GM12878 (cell line): ENCODE measurements at regions not wholly inside any gene's neighbourhood (a gene's known extent, or its start where the extent isn't known, plus 50 kb on each side); places are given as distances from the start of the nearest gene placed in this dataset.

Experiments
- ATAC-seq: fragments of 200-7000 bp; cut with Tn5 transposase; 3 replicates; pipeline ENCODE4 v1.9.1; 2020; ENCODE audit warnings: mild to moderate bottlenecking, moderate library complexity
- BruUV-seq: library from RNA; stranded (reverse); fragments of 400-500 nt; replicated peaks from 2 replicates; lab custom pipeline; 2021; lab: Mats Ljungman, UMichigan
- CTCF ChIA-PET: fragments of 300-600 bp; sonication (Branson Sonifier 250); formaldehyde crosslinking; extraction: SDS; loops from one replicate; lab custom pipeline; 2021; ENCODE audit warnings: inconsistent platforms; lab: Yijun Ruan, JAX
- POLR2A ChIA-PET: fragments of 350-600 bp; formaldehyde crosslinking; extraction: SDS; loops from one replicate; lab custom pipeline; 2021; ENCODE audit warnings: inconsistent platforms; lab: Charles Lee
- RAD21 ChIA-PET: fragments of 300-600 bp; sonication (Branson Sonifier 250); formaldehyde crosslinking; loops from one replicate; lab custom pipeline; 2023; ENCODE audit warnings: antibody characterized with exemption; ENCODE audit not compliant: unreplicated experiment; lab: Charles Lee
- SMC1A ChIA-PET: fragments of 300-600 bp; sonication (Branson Sonifier 250); formaldehyde crosslinking; loops from one replicate; lab custom pipeline; 2023; ENCODE audit not compliant: unreplicated experiment, uncharacterized antibody; lab: Charles Lee
- DNase-seq: peaks from one replicate; pipeline ENCODE4 v3.0.0-alpha.2; 2011; ENCODE audit warnings: low read depth, low spot score
- FAIRE-seq: peaks from 3 replicates; lab custom pipeline; 2011; peaks lifted over from hg19 to GRCh38; lab: Jason Lieb, UNC
- H2AFZ ChIP-seq: 2 replicates; pipeline ENCODE4 v1.6.0; 2011; ENCODE audit warnings: low read depth, low read length, control low read depth; ENCODE audit not compliant: control insufficient read depth
- H3K27ac ChIP-seq: 2 replicates; pipeline ENCODE4 v1.5.1; 2011; ENCODE audit warnings: control low read depth; ENCODE audit not compliant: control insufficient read depth, insufficient read depth
- H3K27me3 ChIP-seq, 2 experiments: replicated peaks in 1 of 2; 2 replicates each; pipeline versions ENCODE4 v1.6.0 to v1.6.1; 2011; ENCODE audit warnings: low read length in 1 of 2; ENCODE audit not compliant: control insufficient read depth in 2 of 2, insufficient read depth in 2 of 2
- H3K36me3 ChIP-seq, 2 experiments: 2 replicates each; pipeline ENCODE4 v1.5.1; 2011; ENCODE audit warnings: low read length in 1 of 2; ENCODE audit not compliant: control insufficient read depth in 2 of 2, insufficient read depth in 2 of 2
- H3K4me1 ChIP-seq: 2 replicates; pipeline ENCODE4 v1.6.1; 2011; ENCODE audit warnings: mild to moderate bottlenecking, low read length, moderate library complexity, mixed read lengths; ENCODE audit not compliant: control insufficient read depth, insufficient read depth
- H3K4me2 ChIP-seq: 2 replicates; pipeline ENCODE4 v1.6.0; 2011; ENCODE audit warnings: control low read depth; ENCODE audit not compliant: control insufficient read depth, insufficient read depth
- H3K4me3 ChIP-seq: fragments of 200-600 bp; sonication (generic); 2 replicates; pipeline ENCODE4 v1.5.1; 2016
- H3K79me2 ChIP-seq: 2 replicates; pipeline ENCODE4 v1.6.0; 2011; ENCODE audit warnings: low read length; ENCODE audit not compliant: control insufficient read depth, insufficient read depth
- H3K9ac ChIP-seq: 2 replicates; pipeline ENCODE4 v1.8.0; 2011; ENCODE audit warnings: low read length, control low read depth, mixed read lengths; ENCODE audit not compliant: control insufficient read depth, insufficient read depth
- H3K9me3 ChIP-seq: replicated peaks from 3 replicates; pipeline ENCODE4 v1.5.1; 2011; ENCODE audit warnings: mild to moderate bottlenecking, low read length; ENCODE audit not compliant: control insufficient read depth, insufficient read depth
- H4K20me1 ChIP-seq: 2 replicates; pipeline ENCODE4 v1.6.0; 2011; ENCODE audit not compliant: control insufficient read depth, insufficient read depth
- BHLHE40 ChIP-seq, 2 experiments: fragments of 450-650 bp in 1 of 2; IDR thresholded peaks; 2 replicates each; pipeline ENCODE4 v1.6.1; 2011 to 2017; ENCODE audit warnings: low read depth in 2 of 2, borderline replicate concordance in 1 of 2, improper control_type of control experiment in 1 of 2, low read length in 1 of 2, mild to moderate bottlenecking in 1 of 2
- E4F1 ChIP-seq: fragments of 450-650 bp; IDR thresholded peaks from 2 replicates; pipeline ENCODE4 v1.6.1; 2018; ENCODE audit warnings: borderline replicate concordance, mild to moderate bottlenecking; ENCODE audit not compliant: partially characterized antibody
- ETV6 ChIP-seq, 2 experiments: fragments of 450-650 bp in 1 of 2; IDR thresholded peaks in 1 of 2; conservative IDR thresholded peaks in 1 of 2; 2 replicates each; pipeline ENCODE4 v1.6.1; 2014; ENCODE audit warnings: antibody characterized with exemption in 1 of 2, borderline replicate concordance in 1 of 2, low read depth in 1 of 2, mild to moderate bottlenecking in 1 of 2, moderate library complexity in 1 of 2
- GABPA ChIP-seq: IDR thresholded peaks from 2 replicates; pipeline ENCODE4 v1.6.1; 2014; ENCODE audit warnings: antibody characterized with exemption, low read depth, mild to moderate bottlenecking, inconsistent platforms
- GATAD2B ChIP-seq: fragments of 450-650 bp; conservative IDR thresholded peaks from 2 replicates; pipeline ENCODE4 v1.6.1; 2017; ENCODE audit warnings: low read depth, mild to moderate bottlenecking, moderate library complexity
- HDAC2 ChIP-seq: fragments of 200-600 bp; sonication (generic); IDR thresholded peaks from 2 replicates; pipeline ENCODE4 v1.6.1; 2017
- KAT2A ChIP-seq: conservative IDR thresholded peaks from 2 replicates; pipeline ENCODE4 v1.6.1; 2011; ENCODE audit warnings: low read depth, low read length; ENCODE audit not compliant: control insufficient read depth
- PAX5 ChIP-seq: IDR thresholded peaks from 2 replicates; pipeline ENCODE4 v1.6.1; 2011; ENCODE audit warnings: low read depth, low read length, borderline replicate concordance
- PKNOX1 ChIP-seq: fragments of 450-650 bp; IDR thresholded peaks from 2 replicates; pipeline ENCODE4 v1.6.1; 2016; ENCODE audit warnings: mild to moderate bottlenecking
- RB1 ChIP-seq: fragments of 450-650 bp; formaldehyde crosslinking; IDR thresholded peaks from 2 replicates; pipeline ENCODE4 v1.6.1; 2017; ENCODE audit warnings: mild to moderate bottlenecking, borderline replicate concordance
- SREBF1 ChIP-seq: IDR thresholded peaks from 2 replicates; pipeline ENCODE4 v1.6.1; 2012; ENCODE audit warnings: mild to moderate bottlenecking, low read length
- SUPT20H ChIP-seq: IDR thresholded peaks from 2 replicates; pipeline ENCODE4 v1.6.1; 2011; ENCODE audit warnings: low read depth, mild to moderate bottlenecking, low read length, moderate library complexity, borderline replicate concordance; ENCODE audit not compliant: control insufficient read depth
- TAF1 ChIP-seq: IDR thresholded peaks from 2 replicates; pipeline ENCODE4 v1.6.1; 2011; ENCODE audit warnings: mild to moderate bottlenecking, low read depth, low read length, borderline replicate concordance
- ZNF384 ChIP-seq: IDR thresholded peaks from 2 replicates; pipeline ENCODE4 v1.6.1; 2012; ENCODE audit warnings: low read depth, mild to moderate bottlenecking, low read length, improper control_type of control experiment, borderline replicate concordance
- WGBS: methylation state at CpG from one replicate; pipeline ENCODE4 v1.1.6; 2016; ENCODE audit warnings: low lambda C conversion rate; ENCODE audit not compliant: insufficient replicate concordance, insufficient coverage; ENCODE audit errors: missing lambda C conversion rate; 5-methylcytosine and 5-hydroxymethylcytosine counted together
- in situ Hi-C: fragments of 300-500 bp; cut with MboI; formaldehyde crosslinking; loops from 9 replicates; pipeline ENCODE4 v1.14.3; 2018; ENCODE audit warnings: mixed read lengths
- intact Hi-C: fragments of 100-400 bp; cut with micrococcal nuclease; formaldehyde crosslinking; loops from one replicate; pipeline ENCODE4 v1.14.2; 2022; ENCODE audit not compliant: unreplicated experiment
- TF ChIP-seq, protein P1 (sequence below): fragments of 450-650 bp; IDR thresholded peaks from 2 replicates; pipeline ENCODE4 v1.6.1; 2016; ENCODE audit warnings: mild to moderate bottlenecking, moderate library complexity, borderline replicate concordance
- TF ChIP-seq, protein P2 (sequence below): IDR thresholded peaks from 2 replicates; pipeline ENCODE4 v1.6.1; 2012; ENCODE audit warnings: low read length, inconsistent platforms

DNA sequence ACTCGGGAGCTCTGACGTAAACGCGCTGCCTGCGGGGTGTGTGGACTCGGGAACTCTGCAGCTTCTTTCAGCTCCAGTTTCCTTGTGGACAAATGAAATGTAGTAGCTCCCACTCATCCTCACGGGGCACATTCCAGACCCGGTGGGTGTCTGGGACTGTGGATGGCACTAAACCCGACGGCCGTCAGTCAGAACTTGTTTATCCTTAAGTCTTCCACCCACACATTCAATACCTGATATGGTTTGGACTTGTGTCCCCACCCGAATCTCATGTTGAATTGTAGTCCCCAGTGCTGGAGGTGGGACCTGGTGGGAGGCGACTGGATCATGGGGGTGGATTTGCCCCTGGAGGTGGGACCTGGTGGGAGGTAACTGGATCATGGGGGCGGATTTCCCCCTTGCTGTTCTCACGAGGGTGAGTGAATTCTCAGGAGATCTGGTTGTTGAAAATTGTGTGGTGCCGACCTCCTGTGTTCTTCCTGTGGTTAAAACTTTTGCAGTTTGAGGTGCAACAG lies 81.2 kb upstream of the SNTG2 start:
- Histone ChIP-seq H2AFZ (no peak overlapping the region), H3K27ac (no peak overlapping the region), H3K36me3 (no peaks in the 10 kb centered on the region), H3K9me3 (no peaks in the 10 kb centered on the region), H3K79me2 (no peaks in the 10 kb centered on the region), H3K27me3 (no peaks in the 10 kb centered on the region; a peak in 1 of 4 replicates), H3K4me1 (no peaks in the 10 kb centered on the region), H3K9ac (no peak overlapping the region), H4K20me1 (no peaks in the 10 kb centered on the region), H3K4me2 (no peak overlapping the region), H3K4me3 (no peak overlapping the region)
- 17% methylated on average over 10 of the region's 16 CpGs for WGBS
- intact Hi-C loops: no loop called here
- no TSS peak for BruUV-seq
- ATAC-seq: no peak
- DNase-seq: no peak
- no peak for FAIRE-seq
- ChIA-PET POLR2A (no interaction called here), RAD21 (no interaction called here), CTCF (no interaction called here), SMC1A (no interaction called here)
- in situ Hi-C loops: no loop called here
- no peak for TF ChIP-seq KAT2A
- no peak for TF ChIP-seq ETV6 (conservative IDR thresholded peaks at IDR 0.05 in 1 of 2, IDR thresholded peaks at IDR 0.05 in 1 of 2; ENCODE audit: borderline replicate concordance in 1 of 2, low read depth in 1 of 2)
- no peak for TF ChIP-seq BHLHE40 (IDR thresholded peaks at IDR 0.05; ENCODE audit: borderline replicate concordance in 1 of 2, low read depth in 2 of 2, low read length in 1 of 2)
- no peak for TF ChIP-seq RB1
- TF ChIP-seq E4F1: no peak
- no peak for TF ChIP-seq TAF1
- TF ChIP-seq PKNOX1: no peak
- no peak for TF ChIP-seq GATAD2B
- TF ChIP-seq SREBF1: no peak
- no peak for TF ChIP-seq SUPT20H
- TF ChIP-seq, protein P1, sequence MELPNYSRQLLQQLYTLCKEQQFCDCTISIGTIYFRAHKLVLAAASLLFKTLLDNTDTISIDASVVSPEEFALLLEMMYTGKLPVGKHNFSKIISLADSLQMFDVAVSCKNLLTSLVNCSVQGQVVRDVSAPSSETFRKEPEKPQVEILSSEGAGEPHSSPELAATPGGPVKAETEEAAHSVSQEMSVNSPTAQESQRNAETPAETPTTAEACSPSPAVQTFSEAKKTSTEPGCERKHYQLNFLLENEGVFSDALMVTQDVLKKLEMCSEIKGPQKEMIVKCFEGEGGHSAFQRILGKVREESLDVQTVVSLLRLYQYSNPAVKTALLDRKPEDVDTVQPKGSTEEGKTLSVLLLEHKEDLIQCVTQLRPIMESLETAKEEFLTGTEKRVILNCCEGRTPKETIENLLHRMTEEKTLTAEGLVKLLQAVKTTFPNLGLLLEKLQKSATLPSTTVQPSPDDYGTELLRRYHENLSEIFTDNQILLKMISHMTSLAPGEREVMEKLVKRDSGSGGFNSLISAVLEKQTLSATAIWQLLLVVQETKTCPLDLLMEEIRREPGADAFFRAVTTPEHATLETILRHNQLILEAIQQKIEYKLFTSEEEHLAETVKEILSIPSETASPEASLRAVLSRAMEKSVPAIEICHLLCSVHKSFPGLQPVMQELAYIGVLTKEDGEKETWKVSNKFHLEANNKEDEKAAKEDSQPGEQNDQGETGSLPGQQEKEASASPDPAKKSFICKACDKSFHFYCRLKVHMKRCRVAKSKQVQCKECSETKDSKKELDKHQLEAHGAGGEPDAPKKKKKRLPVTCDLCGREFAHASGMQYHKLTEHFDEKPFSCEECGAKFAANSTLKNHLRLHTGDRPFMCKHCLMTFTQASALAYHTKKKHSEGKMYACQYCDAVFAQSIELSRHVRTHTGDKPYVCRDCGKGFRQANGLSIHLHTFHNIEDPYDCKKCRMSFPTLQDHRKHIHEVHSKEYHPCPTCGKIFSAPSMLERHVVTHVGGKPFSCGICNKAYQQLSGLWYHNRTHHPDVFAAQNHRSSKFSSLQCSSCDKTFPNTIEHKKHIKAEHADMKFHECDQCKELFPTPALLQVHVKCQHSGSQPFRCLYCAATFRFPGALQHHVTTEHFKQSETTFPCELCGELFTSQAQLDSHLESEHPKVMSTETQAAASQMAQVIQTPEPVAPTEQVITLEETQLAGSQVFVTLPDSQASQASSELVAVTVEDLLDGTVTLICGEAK: no peak
- TF ChIP-seq, protein P2, sequence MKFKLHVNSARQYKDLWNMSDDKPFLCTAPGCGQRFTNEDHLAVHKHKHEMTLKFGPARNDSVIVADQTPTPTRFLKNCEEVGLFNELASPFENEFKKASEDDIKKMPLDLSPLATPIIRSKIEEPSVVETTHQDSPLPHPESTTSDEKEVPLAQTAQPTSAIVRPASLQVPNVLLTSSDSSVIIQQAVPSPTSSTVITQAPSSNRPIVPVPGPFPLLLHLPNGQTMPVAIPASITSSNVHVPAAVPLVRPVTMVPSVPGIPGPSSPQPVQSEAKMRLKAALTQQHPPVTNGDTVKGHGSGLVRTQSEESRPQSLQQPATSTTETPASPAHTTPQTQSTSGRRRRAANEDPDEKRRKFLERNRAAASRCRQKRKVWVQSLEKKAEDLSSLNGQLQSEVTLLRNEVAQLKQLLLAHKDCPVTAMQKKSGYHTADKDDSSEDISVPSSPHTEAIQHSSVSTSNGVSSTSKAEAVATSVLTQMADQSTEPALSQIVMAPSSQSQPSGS: no peak
- TF ChIP-seq HDAC2: no peak
- TF ChIP-seq PAX5: no peak
- TF ChIP-seq ZNF384: no peak
- TF ChIP-seq GABPA: no peak
